T-helper 1 cell treated with Interleukin-12 subunit alpha and Interleukin-12 subunit beta and Interleukin-4 antibody, amounts not matched to agents 30 μg/mL and 1 μg/mL, for 36 hours (primary cell): ENCODE measurements at regions not wholly inside any gene's neighbourhood (a gene's known extent, or its start where the extent isn't known, plus 50 kb on each side); places are given as distances from the start of the nearest gene placed in this dataset.
A peak's percentile ranks its signal among the peaks of the same experiment; 100 is the strongest.
"Not testable (repeated sequence)": the region's sequence is repeated elsewhere in the genome, so short reads cannot be mapped to it uniquely, and the experiment has no call there.

Source experiments
- H3K27ac Mint-ChIP-seq: one replicate; pipeline ENCODE4 v1.8.0; 2021; ENCODE audit warnings: mild to moderate bottlenecking, mixed read lengths
- H3K27me3 Mint-ChIP-seq: one replicate; pipeline ENCODE4 v1.8.0; 2021; ENCODE audit warnings: low read depth, mixed read lengths
- H3K36me3 Mint-ChIP-seq: one replicate; pipeline ENCODE4 v1.8.0; 2021; ENCODE audit warnings: low read depth, mixed read lengths
- H3K4me1 Mint-ChIP-seq: one replicate; pipeline ENCODE4 v1.8.0; 2021; ENCODE audit warnings: low read depth, mixed read lengths
- H3K4me3 Mint-ChIP-seq: one replicate; pipeline ENCODE4 v1.8.0; 2021; ENCODE audit warnings: mild to moderate bottlenecking, moderate library complexity, mixed read lengths
- H3K9me3 Mint-ChIP-seq: one replicate; pipeline ENCODE4 v1.8.0; 2021; ENCODE audit warnings: mixed read lengths

DNA sequence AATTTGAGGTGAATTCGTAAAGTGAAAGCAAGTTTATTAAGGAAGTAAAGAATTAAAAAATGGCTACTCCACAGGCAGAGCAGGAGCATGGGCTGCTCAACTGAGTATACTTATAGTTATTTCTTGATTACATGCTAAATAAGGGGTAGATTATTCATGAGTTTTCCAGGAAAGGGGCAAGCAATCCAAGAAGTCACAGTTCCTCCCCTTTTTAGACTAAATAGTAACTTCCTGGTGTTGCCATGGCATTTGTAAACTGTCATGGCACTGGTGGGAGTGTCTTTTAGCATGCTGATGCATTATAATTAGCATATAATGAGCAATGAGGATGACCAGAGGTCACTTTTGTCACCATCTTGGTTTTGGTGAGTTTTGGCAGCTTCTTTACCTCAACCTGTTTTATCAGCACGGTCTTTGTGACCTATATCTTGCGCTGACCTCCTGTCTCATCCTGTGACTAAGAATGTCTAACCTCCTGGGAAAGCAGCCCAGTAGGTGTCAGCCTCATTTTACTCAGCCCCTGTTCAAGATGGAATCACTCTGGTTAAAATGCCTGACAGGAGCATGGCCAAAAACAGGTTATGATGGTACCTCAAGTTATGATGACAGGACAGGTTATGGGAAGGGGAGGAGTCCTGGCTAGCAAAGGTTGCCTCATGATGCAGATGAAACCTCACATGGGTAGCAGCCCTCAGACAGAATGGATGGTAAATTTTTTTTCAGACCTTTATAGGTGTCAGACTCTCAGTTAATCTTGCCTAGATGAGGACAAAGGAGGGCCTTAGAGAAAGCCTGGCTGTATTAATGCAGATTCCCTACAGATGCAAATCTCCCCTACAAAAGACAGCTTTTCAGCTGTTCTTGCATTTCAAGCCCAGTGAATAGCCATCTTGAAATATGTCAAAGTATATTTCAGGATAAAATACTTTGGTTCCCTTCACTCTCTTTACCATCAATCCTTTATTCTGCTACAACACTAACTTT, 49.7 kb downstream of the SIPA1L2 start:
- Mint-ChIP-seq H3K4me3 (no peak overlapping the region), H3K27ac (peak overlapping the region; percentile 88), H3K36me3 (peaks cover 24% of the 10 kb centered on the region), H3K27me3 (no peaks in the 10 kb centered on the region), H3K4me1 (peaks cover 46% of the 10 kb centered on the region), H3K9me3 (peaks cover 11% of the 10 kb centered on the region)

DNA sequence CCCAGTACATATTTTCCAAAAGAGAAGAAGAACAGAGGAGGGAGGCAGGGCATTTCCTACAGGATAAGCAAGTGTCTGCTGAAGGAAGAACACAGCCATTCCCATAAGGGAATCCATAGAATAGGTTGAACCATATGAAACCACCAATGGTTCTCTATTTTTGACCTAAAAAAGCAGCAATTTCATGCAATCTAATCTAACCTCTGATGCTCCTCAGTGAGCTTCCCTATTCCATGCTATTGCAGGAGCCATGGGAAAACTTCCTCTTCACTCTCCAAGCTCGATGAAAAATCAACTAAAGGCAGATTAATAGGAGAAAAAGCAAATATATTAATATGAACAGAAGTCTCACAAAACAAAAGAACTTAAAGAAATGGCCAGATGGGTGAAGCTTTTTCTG, 50.5 kb downstream of the SIPA1L2 start:
- Mint-ChIP-seq H3K9me3 (peaks cover 11% of the 10 kb centered on the region), H3K4me3 (peak overlapping the region; percentile 57), H3K36me3 (peaks cover 22% of the 10 kb centered on the region), H3K4me1 (peaks cover 50% of the 10 kb centered on the region), H3K27me3 (no peaks in the 10 kb centered on the region), H3K27ac (peak overlapping the region; percentile 88)

GRCh38 chr1:232578651-232579195, 51.2 kb downstream of the SIPA1L2 start:
- H3K4me3 Mint-ChIP-seq, result peak overlapping the region; percentile 57
- peak overlapping the region; percentile 88 for H3K27ac Mint-ChIP-seq
- H3K4me1 Mint-ChIP-seq, result peaks cover 50% of the 10 kb centered on the region
- no peaks in the 10 kb centered on the region for H3K27me3 Mint-ChIP-seq
- H3K9me3 Mint-ChIP-seq, result peaks cover 11% of the 10 kb centered on the region
- H3K36me3 Mint-ChIP-seq, result peaks cover 21% of the 10 kb centered on the region

- H3K27me3 Mint-ChIP-seq, result no peaks in the 10 kb centered on the region
- peaks cover 8% of the 10 kb centered on the region for H3K9me3 Mint-ChIP-seq
- peak overlapping the region; percentile 36 for H3K4me3 Mint-ChIP-seq
- H3K27ac Mint-ChIP-seq, result peak overlapping the region; percentile 64
- H3K4me1 Mint-ChIP-seq, result peaks cover 50% of the 10 kb centered on the region
- peaks cover 19% of the 10 kb centered on the region for H3K36me3 Mint-ChIP-seq
These were observed 52.2 kb downstream of the SIPA1L2 start for GRCh38 chr1:232577772-232578171.

GRCh38 chr1:232576537-232576936, 53.4 kb downstream of the SIPA1L2 start:
- H3K27ac Mint-ChIP-seq, result no peak overlapping the region
- H3K4me1 Mint-ChIP-seq, result peaks cover 53% of the 10 kb centered on the region
- H3K27me3 Mint-ChIP-seq, result no peaks in the 10 kb centered on the region
- H3K9me3 Mint-ChIP-seq, result peaks cover 8% of the 10 kb centered on the region
- peaks cover 16% of the 10 kb centered on the region for H3K36me3 Mint-ChIP-seq
- H3K4me3 Mint-ChIP-seq, result no peak overlapping the region

GRCh38 chr1:232575763-232576040, 54.2 kb downstream of the SIPA1L2 start:
- Mint-ChIP-seq H3K9me3 (peaks cover 4% of the 10 kb centered on the region), H3K4me1 (peaks cover 48% of the 10 kb centered on the region), H3K27me3 (no peaks in the 10 kb centered on the region), H3K36me3 (peaks cover 12% of the 10 kb centered on the region), H3K27ac (no peak overlapping the region), H3K4me3 (no peak overlapping the region)

DNA sequence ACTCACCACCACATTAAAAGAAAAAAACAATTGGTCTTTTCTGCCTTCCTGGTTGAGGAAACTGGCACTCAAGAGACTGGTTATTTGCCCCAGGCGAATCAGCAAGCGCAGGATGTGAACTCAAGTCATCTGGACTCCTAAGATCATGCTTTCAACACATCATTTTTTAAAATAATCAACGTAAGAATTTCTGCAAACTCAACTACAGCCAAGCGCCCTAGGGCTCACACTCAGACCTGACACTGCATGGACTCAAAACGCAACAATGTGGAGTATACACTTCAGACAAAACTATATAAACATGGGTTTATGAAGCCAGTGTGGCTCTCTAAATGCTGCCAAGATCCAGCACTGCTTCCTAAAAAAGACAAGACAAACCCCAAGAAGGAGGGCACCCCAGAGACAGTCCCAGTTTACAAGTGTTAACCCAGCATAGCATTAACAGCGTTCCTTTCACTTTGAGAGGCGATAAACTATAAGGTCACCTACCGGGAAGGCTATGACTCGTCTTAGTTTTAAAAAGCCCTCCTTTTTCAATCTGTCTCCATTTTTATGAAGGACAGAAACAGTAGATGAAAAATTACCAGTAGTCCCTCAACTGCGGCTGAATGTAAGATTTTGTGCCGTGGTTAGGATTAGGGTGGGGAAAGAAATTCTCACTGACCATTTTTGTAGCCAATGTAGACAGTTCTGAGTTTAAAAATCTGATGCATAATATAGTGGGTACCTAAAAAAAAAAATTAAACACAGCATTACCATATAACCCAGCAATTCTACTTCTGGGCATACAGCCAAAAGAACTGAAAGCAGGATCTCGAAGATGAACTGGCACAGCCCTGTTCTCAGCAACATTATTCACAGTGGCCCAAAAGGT, 54.8 kb downstream of the SIPA1L2 start:
- peaks cover 42% of the 10 kb centered on the region for H3K4me1 Mint-ChIP-seq
- H3K27ac Mint-ChIP-seq, result no peak overlapping the region
- H3K9me3 Mint-ChIP-seq, result peaks cover 4% of the 10 kb centered on the region
- no peak overlapping the region for H3K4me3 Mint-ChIP-seq
- peaks cover 12% of the 10 kb centered on the region for H3K36me3 Mint-ChIP-seq
- H3K27me3 Mint-ChIP-seq, result no peaks in the 10 kb centered on the region

DNA sequence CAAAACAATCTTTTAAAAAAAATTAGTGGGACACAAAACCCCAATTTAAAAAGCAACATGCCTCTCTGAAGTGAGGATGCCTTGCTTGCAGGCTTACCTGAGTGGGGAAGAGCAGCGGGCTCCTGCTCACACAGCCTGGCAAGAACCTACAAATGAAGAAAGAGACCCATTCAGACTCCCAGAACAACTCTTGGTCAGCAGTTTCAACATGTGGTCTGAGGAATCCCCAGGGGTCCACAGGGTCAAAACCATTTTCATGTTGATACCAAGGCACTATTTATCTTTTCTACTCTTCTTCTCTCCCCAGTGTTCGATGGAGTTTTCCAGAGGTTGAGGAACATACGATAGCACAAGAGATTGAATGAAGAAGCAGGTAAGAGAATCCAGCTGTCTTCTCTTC, 55.9 kb downstream of the SIPA1L2 start:
- Mint-ChIP-seq H3K27ac (no peak overlapping the region), H3K4me1 (peaks cover 33% of the 10 kb centered on the region), H3K27me3 (no peaks in the 10 kb centered on the region), H3K4me3 (no peak overlapping the region), H3K9me3 (peaks cover 4% of the 10 kb centered on the region), H3K36me3 (peaks cover 12% of the 10 kb centered on the region)

GRCh38 chr1:232571523-232571922, 58.4 kb downstream of the SIPA1L2 start:
- H3K4me3 Mint-ChIP-seq, result no peak overlapping the region
- H3K27me3 Mint-ChIP-seq, result no peaks in the 10 kb centered on the region
- peaks cover 7% of the 10 kb centered on the region for H3K36me3 Mint-ChIP-seq
- peaks cover 22% of the 10 kb centered on the region for H3K4me1 Mint-ChIP-seq
- H3K27ac Mint-ChIP-seq, result no peak overlapping the region
- H3K9me3 Mint-ChIP-seq, result peaks cover 3% of the 10 kb centered on the region

DNA sequence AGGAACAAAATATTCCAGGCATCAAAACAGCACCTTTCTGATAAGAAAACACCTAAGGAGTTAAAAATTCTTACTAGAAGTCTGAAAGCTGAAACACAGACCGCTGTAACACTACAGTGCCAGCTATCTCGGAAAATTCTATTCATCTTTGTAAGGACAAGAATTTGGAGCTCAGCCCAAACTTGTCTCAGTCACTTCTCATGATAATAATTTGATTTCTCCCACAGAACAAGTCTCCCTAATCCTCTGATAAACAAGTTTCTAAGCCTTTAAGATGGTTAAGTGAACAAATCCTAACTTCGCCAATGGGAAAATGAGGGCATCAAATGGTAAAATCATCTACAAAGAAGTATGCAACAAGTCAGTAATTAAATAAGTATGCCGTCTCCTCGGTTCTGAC, 59.9 kb downstream of the SIPA1L2 start:
- no peak overlapping the region for H3K27ac Mint-ChIP-seq
- H3K27me3 Mint-ChIP-seq, result no peaks in the 10 kb centered on the region
- H3K4me3 Mint-ChIP-seq, result no peak overlapping the region
- no peaks in the 10 kb centered on the region for H3K9me3 Mint-ChIP-seq
- no peaks in the 10 kb centered on the region for H3K36me3 Mint-ChIP-seq
- peaks cover 13% of the 10 kb centered on the region for H3K4me1 Mint-ChIP-seq

GRCh38 chr1:232569554-232569921, 60.4 kb downstream of the SIPA1L2 start:
- not testable (repeated sequence) for H3K4me1 Mint-ChIP-seq, H3K27me3 Mint-ChIP-seq, H3K36me3 Mint-ChIP-seq, H3K4me3 Mint-ChIP-seq, H3K27ac Mint-ChIP-seq, H3K9me3 Mint-ChIP-seq

DNA sequence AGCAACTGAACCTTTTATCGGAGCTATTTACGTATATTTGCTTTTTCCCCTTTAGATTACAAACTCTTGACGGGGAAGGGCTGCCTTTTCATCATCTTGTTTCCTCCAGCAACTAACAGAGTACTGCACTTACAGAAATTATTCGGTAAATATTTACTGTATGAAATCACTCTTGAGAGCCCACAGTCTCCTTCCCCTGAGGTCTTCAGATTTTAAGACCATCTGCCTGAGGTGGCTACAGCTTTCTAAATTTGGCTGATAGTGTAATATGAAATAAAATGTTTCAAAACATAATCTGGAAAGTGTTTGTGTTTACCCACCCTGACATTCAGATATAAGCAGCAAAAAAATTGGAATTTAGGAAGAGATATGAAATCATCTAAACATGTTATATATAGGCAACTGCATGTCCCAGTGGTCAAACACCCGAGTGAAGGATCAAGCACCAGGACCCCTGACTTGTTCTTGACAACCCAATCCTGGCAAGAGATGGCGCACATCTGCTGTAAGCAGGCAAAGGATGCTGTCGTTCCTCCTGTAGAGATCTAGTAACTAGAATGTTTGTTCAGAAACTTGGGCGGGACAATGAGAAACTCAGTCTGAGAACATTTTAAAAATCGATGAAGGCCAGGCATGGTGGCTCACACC, 60.9 kb downstream of the SIPA1L2 start:
- peaks cover 10% of the 10 kb centered on the region for H3K4me1 Mint-ChIP-seq
- H3K27me3 Mint-ChIP-seq, result no peaks in the 10 kb centered on the region
- no peaks in the 10 kb centered on the region for H3K36me3 Mint-ChIP-seq
- no peaks in the 10 kb centered on the region for H3K9me3 Mint-ChIP-seq
- H3K4me3 Mint-ChIP-seq, result no peak overlapping the region
- no peak overlapping the region for H3K27ac Mint-ChIP-seq

DNA sequence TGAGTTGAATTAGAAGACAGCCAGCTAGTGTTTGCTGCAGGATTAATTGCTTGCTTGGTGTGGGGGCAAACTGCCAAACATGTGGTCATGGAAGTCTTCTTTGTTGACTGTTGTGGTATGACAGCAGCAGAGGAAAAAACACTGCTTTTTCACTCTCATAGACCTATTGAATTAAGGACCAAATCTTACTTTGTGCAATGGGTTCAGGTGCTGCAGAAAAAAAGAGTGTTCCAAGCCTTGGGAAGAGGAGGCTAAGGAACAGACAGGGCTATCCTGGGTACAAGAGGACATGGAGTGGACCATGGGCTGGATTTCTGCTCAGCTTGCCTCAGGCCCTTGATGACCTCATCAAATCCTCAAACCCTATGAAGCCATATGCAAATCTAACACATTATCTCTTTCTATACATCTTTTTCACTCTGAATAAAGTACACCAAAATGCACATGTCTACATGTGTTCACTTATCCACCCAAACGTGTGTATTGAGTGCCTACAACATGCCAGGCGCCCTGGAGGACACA, 61.5 kb downstream of the SIPA1L2 start:
- no peak overlapping the region for H3K27ac Mint-ChIP-seq
- H3K9me3 Mint-ChIP-seq, result no peaks in the 10 kb centered on the region
- no peaks in the 10 kb centered on the region for H3K36me3 Mint-ChIP-seq
- H3K4me3 Mint-ChIP-seq, result no peak overlapping the region
- peaks cover 10% of the 10 kb centered on the region for H3K4me1 Mint-ChIP-seq
- H3K27me3 Mint-ChIP-seq, result no peaks in the 10 kb centered on the region

- Mint-ChIP-seq H3K36me3 (no peaks in the 10 kb centered on the region), H3K9me3 (no peaks in the 10 kb centered on the region), H3K27ac (no peak overlapping the region), H3K4me3 (no peak overlapping the region), H3K27me3 (no peaks in the 10 kb centered on the region), H3K4me1 (peaks cover 7% of the 10 kb centered on the region)
These were observed 63.8 kb downstream of the SIPA1L2 start for GRCh38 chr1:232566093-232566492.
